A549 (cell line): ENCODE measurements at regions not wholly inside any gene's neighbourhood (a gene's known extent, or its start where the extent isn't known, plus 50 kb on each side); places are given as distances from the start of the nearest gene placed in this dataset.

Source experiments
- ATAC-seq, 2 experiments: fragments of 200-7000 bp in 1 of 2; fragments of >200 bp in 1 of 2; cut with Nextera tagmentation in 1 of 2; cut with Tn5 transposase in 1 of 2; 3 replicates each; pipeline versions ENCODE4 v1.8.0 to v1.9.1; 2018 to 2020; ENCODE audit warnings: mild to moderate bottlenecking in 1 of 2, moderate library complexity in 1 of 2
- CTCF ChIA-PET: fragments of 300-600 bp; sonication (Branson Sonifier 250); formaldehyde crosslinking; extraction: SDS; loops from one replicate; lab custom pipeline; 2021; ENCODE audit warnings: antibody characterized with exemption, inconsistent platforms; lab: Yijun Ruan, JAX
- POLR2A ChIA-PET: fragments of 350-600 bp; formaldehyde crosslinking; extraction: SDS; loops from one replicate; lab custom pipeline; 2021; ENCODE audit warnings: antibody characterized with exemption, inconsistent platforms; lab: Yijun Ruan, JAX
- DNase-seq, 2 experiments: peaks; one replicate each; pipeline versions ENCODE4 v3.0.0 to v3.0.0-alpha.2; 2011 to 2016; ENCODE audit warnings: low read depth in 1 of 2, low spot score in 1 of 2
- FAIRE-seq: peaks from 2 replicates; lab custom pipeline; 2011; peaks lifted over from hg19 to GRCh38; lab: Jason Lieb, UNC
- H3K27ac ChIP-seq, 2 experiments: fragments of >200 bp; sonication (Bioruptor Twin); formaldehyde crosslinking; 3 replicates each; pipeline ENCODE4 v1.5.1; 2016 to 2017
- H3K4me1 ChIP-seq: fragments of >200 bp; sonication (Bioruptor Twin); formaldehyde crosslinking; 3 replicates; pipeline ENCODE4 v1.6.1; 2016
- H3K4me2 ChIP-seq: fragments of >200 bp; sonication (Bioruptor Twin); formaldehyde crosslinking; 3 replicates; pipeline ENCODE4 v1.6.1; 2016
- H3K4me3 ChIP-seq: fragments of >200 bp; sonication (Bioruptor Twin); formaldehyde crosslinking; 3 replicates; pipeline ENCODE4 v1.5.1; 2016
- H3K9me3 ChIP-seq: fragments of >200 bp; sonication (Bioruptor Twin); formaldehyde crosslinking; 3 replicates; pipeline ENCODE4 v1.6.1; 2016
- BCL3 ChIP-seq: fragments of >200 bp; sonication (Bioruptor Twin); formaldehyde crosslinking; IDR thresholded peaks from 3 replicates; pipeline ENCODE4 v1.6.1; 2016
- CEBPB ChIP-seq, 2 experiments: fragments of >200 bp in 1 of 2; sonication (Bioruptor Twin) in 1 of 2; formaldehyde crosslinking in 1 of 2; IDR thresholded peaks; 2 replicates each; pipeline ENCODE4 v1.6.1; 2012 to 2016
- FOSL2 ChIP-seq, 2 experiments: fragments of 450-650 bp in 1 of 2; fragments of >200 bp in 1 of 2; sonication (Bioruptor Twin) in 1 of 2; formaldehyde crosslinking; IDR thresholded peaks; 2 replicates each; pipeline versions ENCODE4 v1.5.0 to v1.6.1; 2016 to 2020; ENCODE audit warnings: mild to moderate bottlenecking in 1 of 2, moderate library complexity in 1 of 2
- HDAC2 ChIP-seq: fragments of 200-600 bp; sonication (generic); IDR thresholded peaks from 2 replicates; pipeline ENCODE4 v1.6.1; 2016
- HES2 ChIP-seq: fragments of >200 bp; sonication (Bioruptor Twin); formaldehyde crosslinking; IDR thresholded peaks from 2 replicates; pipeline ENCODE4 v1.6.1; 2016
- HOXA7 ChIP-seq: fragments of 250-450 bp; sonication (Bioruptor Pico); IDR thresholded peaks from 2 replicates; pipeline ENCODE4 v1.5.0; 2020; ENCODE audit warnings: mild to moderate bottlenecking, moderate library complexity
- HOXB5 ChIP-seq: fragments of 250-450 bp; sonication (Bioruptor Pico); IDR thresholded peaks from 2 replicates; pipeline ENCODE4 v1.5.0; 2020; ENCODE audit warnings: mild to moderate bottlenecking, moderate library complexity
- JUNB ChIP-seq: fragments of >200 bp; sonication (Bioruptor Twin); formaldehyde crosslinking; IDR thresholded peaks from 2 replicates; pipeline ENCODE4 v1.6.1; 2016
- KDM5A ChIP-seq: fragments of 200-600 bp; sonication (generic); IDR thresholded peaks from 2 replicates; pipeline ENCODE4 v1.6.1; 2016; ENCODE audit warnings: antibody characterized with exemption, mild to moderate bottlenecking
- MAX ChIP-seq: IDR thresholded peaks from 2 replicates; pipeline ENCODE4 v1.6.1; 2012
- MAZ ChIP-seq: fragments of 150-350 bp; IDR thresholded peaks from 2 replicates; pipeline ENCODE4 v1.6.1; 2014; ENCODE audit warnings: antibody characterized with exemption, low read depth, low read length, borderline replicate concordance
- NPAS2 ChIP-seq: fragments of 250-450 bp; sonication (Bioruptor Pico); IDR thresholded peaks from 2 replicates; pipeline ENCODE4 v1.8.0; 2022; ENCODE audit warnings: mild to moderate bottlenecking, moderate library complexity, borderline replicate concordance
- PBX3 ChIP-seq: IDR thresholded peaks from 2 replicates; pipeline ENCODE4 v1.6.1; 2012
- RAD21 ChIP-seq, 2 experiments: fragments of >200 bp in 1 of 2; sonication (Bioruptor Twin) in 1 of 2; formaldehyde crosslinking in 1 of 2; IDR thresholded peaks in 1 of 2; conservative IDR thresholded peaks in 1 of 2; 2 replicates in 1 of 2; 3 replicates in 1 of 2; pipeline ENCODE4 v1.6.1; 2012 to 2018; ENCODE audit warnings: inconsistent platforms in 1 of 2
- RARB ChIP-seq: fragments of 250-450 bp; sonication (Bioruptor Pico); IDR thresholded peaks from 2 replicates; pipeline ENCODE4 v1.8.0; 2021; ENCODE audit warnings: mild to moderate bottlenecking, moderate library complexity
- RCOR1 ChIP-seq: fragments of 150-350 bp; IDR thresholded peaks from 2 replicates; pipeline ENCODE4 v1.6.1; 2014; ENCODE audit warnings: antibody characterized with exemption, low read length, low read depth
- RFX5 ChIP-seq: fragments of 450-650 bp; IDR thresholded peaks from 2 replicates; pipeline ENCODE4 v1.7.1; 2014; ENCODE audit warnings: antibody characterized with exemption, mild to moderate bottlenecking, moderate library complexity
- RNF2 ChIP-seq: fragments of 200-600 bp; sonication (generic); IDR thresholded peaks from 2 replicates; pipeline ENCODE4 v1.6.1; 2016; ENCODE audit warnings: low read depth, mild to moderate bottlenecking, antibody characterized with exemption, moderate library complexity, borderline replicate concordance
- SMC3 ChIP-seq: fragments of >200 bp; sonication (Bioruptor Twin); formaldehyde crosslinking; IDR thresholded peaks from 3 replicates; pipeline ENCODE4 v1.6.1; 2018; ENCODE audit warnings: inconsistent platforms
- TFCP2L1 ChIP-seq: fragments of 250-450 bp; sonication (Bioruptor Pico); IDR thresholded peaks from 2 replicates; pipeline ENCODE4 v1.5.0; 2021; ENCODE audit warnings: mild to moderate bottlenecking
- WGBS: methylation state at CpG from one replicate; pipeline ENCODE4 v1.1.6; 2017; ENCODE audit errors: missing lambda C conversion rate; 5-methylcytosine and 5-hydroxymethylcytosine counted together
- TF ChIP-seq, protein P1 (sequence below): IDR thresholded peaks from 2 replicates; pipeline ENCODE4 v1.6.1; 2012; ENCODE audit warnings: low read depth, borderline replicate concordance

DNA sequence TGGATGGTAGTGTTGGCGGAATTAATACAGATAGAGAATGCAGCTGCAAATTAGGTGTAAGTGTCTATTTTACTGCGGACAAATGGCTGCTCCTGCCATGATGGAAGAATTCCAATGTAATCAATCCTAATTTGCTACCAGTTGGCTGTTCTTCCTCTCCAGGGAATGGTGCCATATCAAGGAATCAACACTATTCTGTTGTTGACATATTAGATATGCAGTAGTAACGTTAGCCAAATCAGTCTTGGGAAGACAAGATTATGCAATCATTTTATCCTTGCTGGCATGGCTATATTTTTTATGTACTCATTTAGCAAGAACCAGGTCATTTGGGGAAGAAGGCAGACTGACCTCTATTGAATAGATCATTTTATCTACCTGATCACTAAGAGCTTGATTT, 271.2 kb upstream of the AGA start:
- CTCF ChIA-PET: no interaction called here
- 60% methylated on average over 3 of the region's 3 CpGs for WGBS

DNA sequence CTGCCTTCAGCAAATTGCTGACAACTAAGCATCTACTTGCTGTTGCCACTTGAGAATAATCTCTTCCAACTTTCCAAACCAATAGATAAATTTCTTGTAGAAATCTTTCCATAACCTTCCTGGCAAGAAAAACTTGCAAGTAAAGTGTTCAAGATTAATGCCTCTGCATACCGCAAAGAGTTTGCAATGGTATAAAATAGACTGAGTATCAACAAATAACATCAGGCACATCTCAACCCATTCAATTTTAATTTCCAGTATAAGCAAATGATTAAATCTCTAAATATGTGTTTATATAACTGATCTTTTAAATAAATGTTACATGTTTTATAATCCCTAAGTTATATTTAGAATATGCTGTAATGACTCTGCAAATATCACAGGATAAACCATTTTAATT, 275.2 kb upstream of the AGA start:
- Histone ChIP-seq H3K4me2 (no peak overlapping the region), H3K9me3 (no peaks in the 10 kb centered on the region), H3K27ac (no peak overlapping the region), H3K4me1 (no peaks in the 10 kb centered on the region), H3K4me3 (no peak overlapping the region)
- WGBS: 87% methylated on average over 1 of the region's 1 CpG
- CTCF ChIA-PET: no interaction called here
- TF ChIP-seq RAD21 (conservative IDR thresholded peaks at IDR 0.05 in 1 of 2, IDR thresholded peaks at IDR 0.05 in 1 of 2) (no peak), HOXA7 (no peak), MAZ (no peak), RCOR1 (no peak), MAX (no peak)
- POLR2A ChIA-PET: no interaction called here
- ATAC-seq (no peak), FAIRE-seq (no peak), DNase-seq (no peak)

More for the DNA sequence above, 271.2 kb upstream of the AGA start:
- no peak overlapping the region for H3K4me3 ChIP-seq
- ATAC-seq: no peak
- POLR2A ChIA-PET: no interaction called here
- no peak overlapping the region for H3K27ac ChIP-seq
- TF ChIP-seq HOXB5 (CRISPR knock-in tag): no peak
- no peak for TF ChIP-seq BCL3
- no peak for TF ChIP-seq RFX5
- TF ChIP-seq SMC3: no peak
- no peak for TF ChIP-seq TFCP2L1 (CRISPR knock-in tag)
- no peak for TF ChIP-seq NPAS2 (CRISPR knock-in tag)
- no peak for TF ChIP-seq CEBPB (IDR thresholded peaks at IDR 0.05)
- FAIRE-seq: no peak
- no peak overlapping the region for H3K4me2 ChIP-seq
- no peak for DNase-seq
- H3K9me3 ChIP-seq: no peaks in the 10 kb centered on the region
- no peaks in the 10 kb centered on the region for H3K4me1 ChIP-seq

DNA sequence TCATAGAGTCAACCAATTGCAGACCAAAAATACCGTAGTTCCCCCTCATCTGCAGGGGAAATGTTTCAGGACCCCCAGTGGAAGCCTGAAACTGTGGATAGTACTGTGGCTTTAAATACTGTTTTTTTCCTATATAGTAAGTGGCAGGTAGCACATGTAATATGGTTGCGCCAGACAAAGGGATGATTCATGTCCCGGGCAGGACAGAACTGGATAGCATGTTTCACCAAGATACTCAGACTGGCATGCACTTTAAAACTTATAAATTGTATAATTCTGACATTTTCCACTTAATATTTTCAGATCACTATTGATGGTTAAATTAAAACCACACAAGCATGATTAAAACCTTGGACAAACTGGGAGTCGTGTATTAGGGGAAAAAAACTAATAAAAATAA, 276.3 kb upstream of the AGA start:
- no peak for DNase-seq
- POLR2A ChIA-PET: no interaction called here

More for the DNA sequence above, 276.3 kb upstream of the AGA start:
- H3K4me1 ChIP-seq: no peaks in the 10 kb centered on the region
- ATAC-seq: no peak
- TF ChIP-seq HDAC2: no peak
- TF ChIP-seq FOSL2 (IDR thresholded peaks at IDR 0.05): no peak
- TF ChIP-seq FOSL2 (CRISPR knock-in tag; IDR thresholded peaks at IDR 0.05): no peak
- no peak for TF ChIP-seq BCL3
- TF ChIP-seq, protein P1, sequence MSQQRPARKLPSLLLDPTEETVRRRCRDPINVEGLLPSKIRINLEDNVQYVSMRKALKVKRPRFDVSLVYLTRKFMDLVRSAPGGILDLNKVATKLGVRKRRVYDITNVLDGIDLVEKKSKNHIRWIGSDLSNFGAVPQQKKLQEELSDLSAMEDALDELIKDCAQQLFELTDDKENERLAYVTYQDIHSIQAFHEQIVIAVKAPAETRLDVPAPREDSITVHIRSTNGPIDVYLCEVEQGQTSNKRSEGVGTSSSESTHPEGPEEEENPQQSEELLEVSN: no peak
- TF ChIP-seq KDM5A: no peak
- TF ChIP-seq RNF2: no peak
- TF ChIP-seq RARB (CRISPR knock-in tag): no peak
- TF ChIP-seq PBX3: no peak
- TF ChIP-seq HES2: no peak
- TF ChIP-seq JUNB: no peak
- TF ChIP-seq, all 56 proteins: peak for 0
- FAIRE-seq: no peak
- Histone ChIP-seq H3K4me2 (no peak overlapping the region), H3K4me3 (no peak overlapping the region), H3K27ac (no peak overlapping the region), H3K9me3 (no peaks in the 10 kb centered on the region)
- 35% methylated on average over 4 of the region's 4 CpGs for whole genome bisulfite sequencing
- CTCF ChIA-PET: no interaction called here
